Tibial nerve (tissue), 3 donors: ENCODE measurements at regions not wholly inside any gene's neighbourhood (a gene's known extent, or its start where the extent isn't known, plus 50 kb on each side); places are given as distances from the start of the nearest gene placed in this dataset.

Experiments used
- CTCF ChIP-seq, 5 experiments: fragments of 200-600 bp in 3 of 5; fragments of 450-650 bp in 2 of 5; sonication (generic) in 3 of 5; IDR thresholded peaks; one replicate each; pipeline ENCODE4 v1.5.1; 2016 to 2019; ENCODE audit warnings: antibody characterized with exemption in 5 of 5, mild to moderate bottlenecking in 3 of 5, moderate library complexity in 2 of 5
- POLR2A ChIP-seq, 2 donors: fragments of 450-650 bp; IDR thresholded peaks; one replicate each; pipeline ENCODE4 v1.6.1; 2017; ENCODE audit warnings: antibody characterized with exemption in 2 of 2, mild to moderate bottlenecking in 2 of 2, moderate library complexity in 2 of 2

DNA sequence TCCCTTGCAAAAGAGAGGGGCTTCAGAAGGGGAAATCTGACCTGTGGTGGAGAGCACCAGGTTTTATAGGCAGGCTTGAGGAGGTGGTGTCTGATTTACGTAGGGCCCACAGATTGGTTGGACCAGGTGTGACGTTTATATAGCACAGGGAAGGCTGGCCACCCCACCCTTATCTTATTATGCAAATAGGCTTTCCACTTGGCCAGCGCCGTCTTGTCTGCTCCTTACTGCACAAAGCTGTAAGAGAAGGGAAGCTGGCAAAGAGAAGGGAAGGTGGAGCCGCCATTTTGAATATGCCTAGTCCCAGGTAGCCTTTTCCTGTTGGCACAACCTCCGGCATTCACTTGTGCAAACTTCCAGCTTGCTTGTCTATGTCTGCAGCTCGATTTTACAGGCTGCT is 221.4 kb downstream of the GATA3 start:
- no peak for TF ChIP-seq CTCF (IDR thresholded peaks at IDR 0.05)
- TF ChIP-seq POLR2A (IDR thresholded peaks at IDR 0.05): no peak
